22Rv1 (cell line): ENCODE measurements at regions not wholly inside any gene's neighbourhood (a gene's known extent, or its start where the extent isn't known, plus 50 kb on each side); places are given as distances from the start of the nearest gene placed in this dataset.
"Not testable (repeated sequence)": the region's sequence is repeated elsewhere in the genome, so short reads cannot be mapped to it uniquely, and the experiment has no call there.

Experiments
- H3K27ac ChIP-seq: fragments of 450-650 bp; 2 replicates; pipeline ENCODE4 v1.5.1; 2017
- ZFX ChIP-seq: fragments of 450-650 bp; IDR thresholded peaks from 2 replicates; pipeline ENCODE4 v1.6.1; 2017; ENCODE audit warnings: antibody characterized with exemption, borderline replicate concordance
- TF ChIP-seq, protein P1 (sequence below): fragments of 450-650 bp; IDR thresholded peaks from 2 replicates; pipeline ENCODE4 v1.5.1; 2017; ENCODE audit warnings: mild to moderate bottlenecking

DNA sequence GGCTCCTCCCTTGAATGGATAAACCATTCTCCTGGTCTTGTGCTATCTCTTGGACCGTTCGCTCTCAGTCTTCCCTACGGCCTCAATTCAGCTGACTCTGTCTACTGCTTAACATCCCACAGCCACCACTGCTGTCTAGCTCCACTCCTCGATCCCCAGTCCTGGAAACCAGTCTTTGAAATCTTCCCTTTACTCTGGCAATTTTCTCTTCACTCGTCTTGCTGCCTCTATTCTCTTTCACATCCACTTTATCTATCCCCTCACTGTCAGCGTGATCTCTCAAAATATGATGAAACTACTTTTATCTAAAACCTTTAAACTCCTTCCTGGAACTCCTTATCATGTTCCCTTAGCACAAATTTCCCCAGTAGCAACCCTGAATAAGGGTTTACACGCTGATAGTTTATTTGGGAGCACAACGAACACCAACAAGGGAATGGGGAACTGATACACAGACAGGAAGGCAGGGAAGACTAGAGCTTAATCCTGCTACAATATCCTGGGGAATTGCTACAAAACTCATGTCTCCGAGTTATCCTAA lies 131.6 kb upstream of the SAMSN1 start:
- no peak overlapping the region for H3K27ac ChIP-seq
- TF ChIP-seq, protein P1, sequence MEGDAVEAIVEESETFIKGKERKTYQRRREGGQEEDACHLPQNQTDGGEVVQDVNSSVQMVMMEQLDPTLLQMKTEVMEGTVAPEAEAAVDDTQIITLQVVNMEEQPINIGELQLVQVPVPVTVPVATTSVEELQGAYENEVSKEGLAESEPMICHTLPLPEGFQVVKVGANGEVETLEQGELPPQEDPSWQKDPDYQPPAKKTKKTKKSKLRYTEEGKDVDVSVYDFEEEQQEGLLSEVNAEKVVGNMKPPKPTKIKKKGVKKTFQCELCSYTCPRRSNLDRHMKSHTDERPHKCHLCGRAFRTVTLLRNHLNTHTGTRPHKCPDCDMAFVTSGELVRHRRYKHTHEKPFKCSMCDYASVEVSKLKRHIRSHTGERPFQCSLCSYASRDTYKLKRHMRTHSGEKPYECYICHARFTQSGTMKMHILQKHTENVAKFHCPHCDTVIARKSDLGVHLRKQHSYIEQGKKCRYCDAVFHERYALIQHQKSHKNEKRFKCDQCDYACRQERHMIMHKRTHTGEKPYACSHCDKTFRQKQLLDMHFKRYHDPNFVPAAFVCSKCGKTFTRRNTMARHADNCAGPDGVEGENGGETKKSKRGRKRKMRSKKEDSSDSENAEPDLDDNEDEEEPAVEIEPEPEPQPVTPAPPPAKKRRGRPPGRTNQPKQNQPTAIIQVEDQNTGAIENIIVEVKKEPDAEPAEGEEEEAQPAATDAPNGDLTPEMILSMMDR = no peak
- no peak for TF ChIP-seq ZFX

DNA sequence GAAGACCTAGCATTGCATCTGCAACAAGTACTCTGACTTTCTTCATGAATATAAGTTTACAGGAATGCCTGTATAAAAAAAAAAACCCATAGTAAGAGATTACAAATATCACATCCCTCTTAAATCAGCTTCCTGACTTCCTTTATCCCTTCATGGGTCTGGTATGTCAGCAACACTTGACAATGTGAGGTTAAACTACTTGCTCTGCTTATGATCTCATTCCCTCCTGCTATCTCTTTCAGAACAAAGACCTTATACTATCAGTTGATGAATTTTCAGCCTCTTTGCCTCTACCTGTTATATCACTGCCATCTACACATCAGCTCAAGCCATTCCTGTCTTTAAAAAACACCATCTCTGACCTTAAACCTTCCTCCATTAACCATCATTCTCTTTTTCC lies 130.9 kb upstream of the SAMSN1 start:
- H3K27ac ChIP-seq = no peak overlapping the region
- no peak for TF ChIP-seq ZFX
- TF ChIP-seq, protein P1 = no peak

GRCh38 chr21:14675774-14676530 lies 129.8 kb upstream of the SAMSN1 start:
- no peak overlapping the region for H3K27ac ChIP-seq
- TF ChIP-seq, protein P1 = no peak
- TF ChIP-seq ZFX = no peak

DNA sequence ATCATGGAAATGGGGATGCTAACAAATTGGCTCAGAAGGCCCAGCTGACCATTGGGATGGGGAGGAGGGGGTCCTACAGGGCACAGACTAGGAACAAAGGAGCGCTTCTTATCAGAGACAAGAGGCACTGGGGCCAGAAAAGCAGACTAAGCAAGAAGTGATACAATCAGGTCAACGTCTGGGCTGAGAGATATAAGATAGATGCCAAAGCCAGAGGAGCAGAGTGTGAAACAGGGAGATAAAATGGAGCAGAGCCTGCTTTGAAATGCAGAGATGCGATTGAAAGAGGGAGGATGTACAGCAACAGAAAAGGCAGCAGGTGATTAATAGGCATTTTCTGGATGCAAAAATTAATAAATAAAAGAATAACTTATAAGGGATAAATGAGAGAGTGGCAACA lies 127.5 kb upstream of the SAMSN1 start:
- TF ChIP-seq, protein P1 = no peak
- no peak for TF ChIP-seq ZFX
- H3K27ac ChIP-seq = no peak overlapping the region

DNA sequence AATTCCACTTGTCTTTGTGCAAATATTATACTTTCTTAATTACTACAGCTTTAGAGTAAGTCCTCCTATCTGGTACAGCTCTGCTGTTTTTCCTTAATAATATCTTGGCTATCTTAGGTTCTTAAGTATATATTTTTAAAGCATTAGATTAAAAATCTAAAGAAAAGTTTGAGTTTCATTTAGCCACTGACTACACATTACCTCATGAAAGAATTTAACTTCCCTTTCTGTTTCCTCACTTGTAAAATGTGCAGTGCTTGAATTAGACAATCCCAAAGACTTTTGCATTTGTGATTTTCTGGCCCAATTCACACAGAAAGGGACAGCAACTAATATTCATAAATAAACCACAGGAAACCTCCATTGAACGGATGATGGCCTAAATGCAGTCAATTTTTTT lies 126.4 kb upstream of the SAMSN1 start:
- no peak overlapping the region for H3K27ac ChIP-seq
- TF ChIP-seq, protein P1 = no peak
- TF ChIP-seq ZFX = no peak

GRCh38 chr21:14670409-14670808 lies 124.3 kb upstream of the SAMSN1 start:
- TF ChIP-seq, protein P1 = no peak
- no peak for TF ChIP-seq ZFX

DNA sequence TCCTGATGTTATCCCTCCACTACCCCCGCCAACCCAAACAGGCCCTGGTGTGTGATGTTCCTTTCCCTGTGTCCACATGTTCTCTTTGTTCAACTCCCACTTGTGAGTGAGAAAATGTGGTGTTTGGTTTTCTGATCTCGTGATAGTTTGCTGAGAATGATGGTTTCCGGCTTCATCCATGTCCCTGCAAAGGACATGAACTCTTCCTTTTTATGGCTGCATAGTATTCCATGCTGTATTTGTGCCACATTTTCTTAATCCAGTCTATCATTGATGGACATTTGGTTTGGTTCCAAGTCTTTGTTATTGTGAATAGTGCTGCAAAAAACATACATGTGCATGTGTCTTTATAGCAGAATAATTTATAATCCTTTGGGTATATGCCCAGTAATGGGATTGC lies 123.0 kb upstream of the SAMSN1 start:
- H3K27ac ChIP-seq = not testable (repeated sequence)

More at GRCh38 chr21:14670409-14670808, 124.3 kb upstream of the SAMSN1 start:
- no peak overlapping the region for H3K27ac ChIP-seq
